Nephron (organoid): ENCODE measurements at regions not wholly inside any gene's neighbourhood (a gene's known extent, or its start where the extent isn't known, plus 50 kb on each side); places are given as distances from the start of the nearest gene placed in this dataset.
A peak's percentile ranks its signal among the peaks of the same experiment; 100 is the strongest.
"Not testable (repeated sequence)": the region's sequence is repeated elsewhere in the genome, so short reads cannot be mapped to it uniquely, and the experiment has no call there.

Experiments
- H3K27ac Mint-ChIP-seq, 3 experiments: 2 replicates each; pipeline ENCODE4 v1.8.0; 2020; ENCODE audit warnings: mixed read lengths in 3 of 3, mild to moderate bottlenecking in 2 of 3, moderate library complexity in 1 of 3
- H3K27me3 Mint-ChIP-seq: 2 replicates; pipeline ENCODE4 v1.8.0; 2021; ENCODE audit warnings: low read depth, mild to moderate bottlenecking, moderate library complexity, mixed read lengths
- H3K36me3 Mint-ChIP-seq: 2 replicates; pipeline ENCODE4 v1.8.0; 2020; ENCODE audit warnings: low read depth, mixed read lengths
- H3K4me1 Mint-ChIP-seq: 2 replicates; pipeline ENCODE4 v1.8.0; 2020; ENCODE audit warnings: mixed read lengths
- H3K4me3 Mint-ChIP-seq, 3 experiments: 2 replicates each; pipeline ENCODE4 v1.8.0; 2020; ENCODE audit warnings: mild to moderate bottlenecking in 3 of 3, mixed read lengths in 3 of 3, moderate library complexity in 2 of 3
- H3K9me3 Mint-ChIP-seq: 2 replicates; pipeline ENCODE4 v1.8.0; 2020; ENCODE audit warnings: mixed read lengths
- TF ChIP-seq, protein P1 (sequence below), 3 experiments: fragments of 200-600 bp; sonication (generic); IDR thresholded peaks; one replicate each; pipeline ENCODE4 v1.5.0; 2021; ENCODE audit warnings: antibody characterized with exemption in 3 of 3; ENCODE audit not compliant: unreplicated experiment in 3 of 3

DNA sequence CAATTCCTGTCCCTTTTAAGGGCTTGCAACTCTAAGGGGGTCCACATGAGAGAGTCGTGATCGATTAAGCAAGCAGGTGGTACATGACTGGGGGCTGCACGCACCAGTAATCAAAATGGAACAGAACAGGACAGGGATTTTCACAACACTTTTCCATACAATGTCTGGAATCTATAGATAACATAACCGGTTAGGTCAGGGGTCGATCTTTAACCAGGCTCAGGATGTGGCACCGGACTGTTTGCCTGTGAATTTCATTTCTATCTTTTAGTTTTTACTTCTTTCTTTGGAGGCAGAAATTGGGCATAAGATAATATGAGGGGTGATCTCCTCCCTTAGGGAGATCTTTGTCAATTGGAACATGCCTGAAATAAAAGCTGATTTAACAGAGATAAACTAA, 370.1 kb downstream of the IPMK start:
- Mint-ChIP-seq H3K9me3 (no peaks in the 10 kb centered on the region), H3K27me3 (no peaks in the 10 kb centered on the region), H3K27ac (peak overlapping the region in 1 of 3 experiments; percentile 10), H3K4me3 (no peak overlapping the region), H3K4me1 (no peaks in the 10 kb centered on the region), H3K36me3 (no peaks in the 10 kb centered on the region)
- TF ChIP-seq, protein P1, sequence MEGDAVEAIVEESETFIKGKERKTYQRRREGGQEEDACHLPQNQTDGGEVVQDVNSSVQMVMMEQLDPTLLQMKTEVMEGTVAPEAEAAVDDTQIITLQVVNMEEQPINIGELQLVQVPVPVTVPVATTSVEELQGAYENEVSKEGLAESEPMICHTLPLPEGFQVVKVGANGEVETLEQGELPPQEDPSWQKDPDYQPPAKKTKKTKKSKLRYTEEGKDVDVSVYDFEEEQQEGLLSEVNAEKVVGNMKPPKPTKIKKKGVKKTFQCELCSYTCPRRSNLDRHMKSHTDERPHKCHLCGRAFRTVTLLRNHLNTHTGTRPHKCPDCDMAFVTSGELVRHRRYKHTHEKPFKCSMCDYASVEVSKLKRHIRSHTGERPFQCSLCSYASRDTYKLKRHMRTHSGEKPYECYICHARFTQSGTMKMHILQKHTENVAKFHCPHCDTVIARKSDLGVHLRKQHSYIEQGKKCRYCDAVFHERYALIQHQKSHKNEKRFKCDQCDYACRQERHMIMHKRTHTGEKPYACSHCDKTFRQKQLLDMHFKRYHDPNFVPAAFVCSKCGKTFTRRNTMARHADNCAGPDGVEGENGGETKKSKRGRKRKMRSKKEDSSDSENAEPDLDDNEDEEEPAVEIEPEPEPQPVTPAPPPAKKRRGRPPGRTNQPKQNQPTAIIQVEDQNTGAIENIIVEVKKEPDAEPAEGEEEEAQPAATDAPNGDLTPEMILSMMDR (IDR thresholded peaks at IDR 0.05; ENCODE audit: unreplicated experiment in 3 of 3): no peak

DNA sequence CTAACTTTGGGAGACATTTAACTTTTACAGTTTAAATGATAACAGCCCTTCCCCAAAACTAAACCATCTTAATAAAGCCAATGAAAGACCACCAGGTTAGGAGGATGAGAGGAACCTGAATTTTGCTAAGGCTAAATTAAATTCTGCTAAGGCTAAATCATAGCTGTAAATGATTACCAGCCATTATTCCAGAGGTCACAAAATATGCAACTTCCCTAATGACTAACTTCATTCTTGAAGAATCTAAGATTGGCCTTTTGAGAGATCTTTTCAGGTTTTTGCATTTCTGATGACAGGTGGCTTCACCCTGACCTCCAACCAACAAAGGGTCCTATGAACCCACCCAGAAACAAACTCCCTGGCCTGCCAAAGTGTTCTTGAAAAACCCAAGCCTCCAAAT, 373.3 kb downstream of the IPMK start:
- TF ChIP-seq, protein P1 (IDR thresholded peaks at IDR 0.05; ENCODE audit: unreplicated experiment in 3 of 3): no peak
- peaks cover 5% of the 10 kb centered on the region for H3K9me3 Mint-ChIP-seq
- H3K27me3 Mint-ChIP-seq: no peaks in the 10 kb centered on the region
- H3K36me3 Mint-ChIP-seq: no peaks in the 10 kb centered on the region
- no peaks in the 10 kb centered on the region for H3K4me1 Mint-ChIP-seq
- no peak overlapping the region for H3K4me3 Mint-ChIP-seq
- peak overlapping the region in 1 of 3 experiments; percentile 15 for H3K27ac Mint-ChIP-seq

DNA sequence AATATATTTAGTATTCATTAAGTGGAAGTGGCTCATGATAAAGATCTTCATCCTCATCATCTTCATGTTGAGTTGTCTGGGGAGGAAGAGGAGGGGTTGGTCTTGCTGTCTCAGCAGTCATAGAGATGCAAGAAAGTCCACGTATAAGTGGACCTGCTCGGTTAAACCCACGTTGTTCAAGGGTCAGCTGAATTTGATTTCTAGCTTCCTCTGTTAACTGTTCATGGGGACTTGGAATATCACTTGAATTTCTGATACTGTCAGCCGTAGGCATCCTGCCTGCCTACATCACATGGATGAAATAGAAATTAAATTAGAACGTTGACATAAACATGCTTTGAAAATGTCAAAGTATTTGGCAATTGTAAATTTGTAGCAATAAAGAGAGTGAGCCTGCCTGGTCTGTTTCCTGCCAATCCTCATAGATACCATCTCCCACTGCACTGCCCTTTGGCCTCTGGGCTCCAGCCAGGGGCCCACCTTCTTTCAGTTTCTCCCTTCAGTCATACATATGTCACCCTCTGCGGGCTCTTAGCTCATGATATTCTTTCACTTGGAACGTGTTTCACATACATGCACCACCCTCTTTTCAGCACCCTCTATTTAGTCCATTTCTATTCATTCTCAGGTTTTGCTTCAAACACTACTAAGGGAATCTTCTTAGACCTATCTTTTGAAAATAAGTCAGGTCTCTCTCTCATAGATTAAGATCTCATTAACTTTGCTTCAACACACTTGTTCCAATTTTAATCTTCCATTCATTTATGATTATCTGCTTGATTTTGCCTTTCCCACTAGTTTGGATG, 376.3 kb downstream of the IPMK start:
- Mint-ChIP-seq H3K36me3 (no peaks in the 10 kb centered on the region), H3K4me3 (no peak overlapping the region), H3K9me3 (peaks cover 5% of the 10 kb centered on the region), H3K27me3 (no peaks in the 10 kb centered on the region), H3K4me1 (no peaks in the 10 kb centered on the region), H3K27ac (no peak overlapping the region)
- TF ChIP-seq, protein P1 (IDR thresholded peaks at IDR 0.05; ENCODE audit: unreplicated experiment in 3 of 3): no peak

DNA sequence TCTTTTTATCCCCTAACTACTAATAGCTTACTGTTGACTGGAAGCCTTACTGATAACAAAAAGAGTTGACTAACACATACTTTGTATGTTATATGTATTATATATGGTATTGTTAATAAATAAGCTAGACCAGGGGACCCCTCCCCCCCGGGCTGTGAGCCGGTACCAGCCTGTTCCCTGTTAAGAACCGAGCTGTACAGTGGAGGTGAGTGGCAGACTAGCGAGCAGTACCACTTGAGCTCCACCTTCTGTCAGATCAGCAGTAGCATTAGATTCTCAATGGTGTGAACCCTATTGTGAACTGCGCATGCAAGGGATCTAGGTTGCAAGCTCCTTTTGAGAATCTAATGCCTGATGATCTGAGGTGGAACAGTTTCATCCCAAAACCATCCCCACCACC, 377.0 kb downstream of the IPMK start:
- Mint-ChIP-seq H3K27me3 (no peaks in the 10 kb centered on the region), H3K4me1 (no peaks in the 10 kb centered on the region), H3K36me3 (no peaks in the 10 kb centered on the region), H3K27ac (no peak overlapping the region), H3K4me3 (no peak overlapping the region), H3K9me3 (peaks cover 5% of the 10 kb centered on the region)
- TF ChIP-seq, protein P1 (IDR thresholded peaks at IDR 0.05; ENCODE audit: unreplicated experiment in 3 of 3): no peak

DNA sequence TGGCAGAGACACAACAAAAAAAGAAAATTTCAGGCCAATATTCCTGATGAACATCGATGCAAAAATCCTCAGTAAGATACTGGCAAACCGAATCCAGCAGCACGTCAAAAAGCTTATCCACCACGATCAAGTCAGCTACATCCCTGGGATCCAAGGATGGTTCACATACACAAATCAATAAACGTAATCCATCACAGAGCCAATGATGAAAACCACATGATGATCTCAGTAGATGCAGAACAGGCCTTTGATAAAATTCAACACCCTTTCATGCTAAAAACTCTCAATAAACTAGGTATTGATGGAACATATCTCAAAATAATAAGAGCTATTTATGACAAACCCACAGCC, 382.1 kb downstream of the IPMK start:
- not testable (repeated sequence) for H3K9me3 Mint-ChIP-seq, H3K4me3 Mint-ChIP-seq, H3K27me3 Mint-ChIP-seq, H3K4me1 Mint-ChIP-seq, H3K36me3 Mint-ChIP-seq
- peak overlapping the region in 2 of 3 experiments; percentile 26 to 86 for H3K27ac Mint-ChIP-seq

DNA sequence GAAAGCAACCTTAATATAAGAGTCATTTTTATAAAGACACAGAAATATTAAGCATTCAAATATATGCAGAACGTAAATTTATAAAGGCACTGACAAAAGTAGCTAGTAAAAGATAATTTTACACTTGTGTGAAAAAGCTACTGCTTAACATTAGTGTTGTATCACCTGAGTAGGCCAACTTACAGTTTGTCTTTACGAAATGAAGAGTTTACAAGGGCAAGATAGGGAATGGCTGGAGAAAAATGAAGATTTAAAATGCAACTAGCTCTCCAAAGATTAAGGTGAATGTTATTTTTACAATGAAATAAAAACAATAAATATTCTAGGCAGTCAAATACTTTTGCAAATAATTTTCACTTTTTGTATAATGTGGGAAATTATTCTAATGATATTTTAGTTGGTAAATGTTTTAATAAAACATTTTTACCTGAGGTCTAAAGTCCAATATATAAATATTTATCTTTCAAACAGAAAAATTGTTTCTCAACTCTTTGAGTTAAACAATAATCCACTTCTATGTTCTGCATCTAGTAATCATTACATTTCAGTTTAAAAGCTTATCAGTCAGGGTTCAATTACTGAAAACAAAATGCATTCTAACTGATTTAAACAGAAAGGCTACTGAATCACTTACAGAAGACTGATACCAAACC, 382.6 kb downstream of the IPMK start:
- H3K4me1 Mint-ChIP-seq: no peaks in the 10 kb centered on the region
- H3K27me3 Mint-ChIP-seq: no peaks in the 10 kb centered on the region
- H3K36me3 Mint-ChIP-seq: no peaks in the 10 kb centered on the region
- H3K4me3 Mint-ChIP-seq: no peak overlapping the region
- no peaks in the 10 kb centered on the region for H3K9me3 Mint-ChIP-seq
- TF ChIP-seq, protein P1 (IDR thresholded peaks at IDR 0.05; ENCODE audit: unreplicated experiment in 3 of 3): no peak
- peak overlapping the region in 2 of 3 experiments; percentile 26 to 86 for H3K27ac Mint-ChIP-seq
